Sigmoid colon (tissue), 4 donors: ENCODE measurements at regions not wholly inside any gene's neighbourhood (a gene's known extent, or its start where the extent isn't known, plus 50 kb on each side); places are given as distances from the start of the nearest gene placed in this dataset.

ENCODE experiments used
- CTCF ChIP-seq, 4 experiments: fragments of 450-650 bp in 3 of 4; fragments of 200-600 bp in 1 of 4; IDR thresholded peaks; one replicate each; pipeline ENCODE4 v1.5.1; 2016 to 2019; ENCODE audit warnings: antibody characterized with exemption in 4 of 4, mild to moderate bottlenecking in 3 of 4, moderate library complexity in 2 of 4
- EP300 ChIP-seq, 4 donors: sonication (generic); formaldehyde crosslinking; IDR thresholded peaks; one replicate each; pipeline ENCODE4 v1.6.1; 2017; ENCODE audit warnings: antibody characterized with exemption in 4 of 4

GRCh38 chr5:9841516-9842170 lies 211.5 kb upstream of the TAS2R1 start:
- TF ChIP-seq CTCF (IDR thresholded peaks at IDR 0.05) (no peak), EP300 (IDR thresholded peaks at IDR 0.05) (no peak)
